Bronchial epithelial cell (primary cell): ENCODE measurements at regions not wholly inside any gene's neighbourhood (a gene's known extent, or its start where the extent isn't known, plus 50 kb on each side); places are given as distances from the start of the nearest gene placed in this dataset.
"Not testable (repeated sequence)": the region's sequence is repeated elsewhere in the genome, so short reads cannot be mapped to it uniquely, and the experiment has no call there.

Experiments
- DNase-seq: peaks from one replicate; pipeline ENCODE4 v3.0.0-alpha.2; 2010; ENCODE audit warnings: low read depth
- FAIRE-seq: peaks from 2 replicates; lab custom pipeline; 2011; peaks lifted over from hg19 to GRCh38; lab: Jason Lieb, UNC
- H3K27me3 ChIP-seq: 2 replicates; pipeline ENCODE4 v1.5.1; 2011; ENCODE audit warnings: low read length; ENCODE audit not compliant: control insufficient read depth, insufficient read depth
- H3K36me3 ChIP-seq: 2 replicates; pipeline ENCODE4 v1.5.1; 2011; ENCODE audit warnings: low read length; ENCODE audit not compliant: control insufficient read depth, insufficient read depth
- H3K4me3 ChIP-seq: 2 replicates; pipeline ENCODE4 v1.5.1; 2011; ENCODE audit warnings: mild to moderate bottlenecking, low read depth, low read length, control low read depth
- TF ChIP-seq, protein P1 (sequence below): IDR thresholded peaks from 2 replicates; pipeline ENCODE4 v1.5.1; 2011; ENCODE audit warnings: mild to moderate bottlenecking, moderate library complexity, low read length, control low read depth, inconsistent platforms; ENCODE audit not compliant: insufficient read depth, severe bottlenecking

DNA sequence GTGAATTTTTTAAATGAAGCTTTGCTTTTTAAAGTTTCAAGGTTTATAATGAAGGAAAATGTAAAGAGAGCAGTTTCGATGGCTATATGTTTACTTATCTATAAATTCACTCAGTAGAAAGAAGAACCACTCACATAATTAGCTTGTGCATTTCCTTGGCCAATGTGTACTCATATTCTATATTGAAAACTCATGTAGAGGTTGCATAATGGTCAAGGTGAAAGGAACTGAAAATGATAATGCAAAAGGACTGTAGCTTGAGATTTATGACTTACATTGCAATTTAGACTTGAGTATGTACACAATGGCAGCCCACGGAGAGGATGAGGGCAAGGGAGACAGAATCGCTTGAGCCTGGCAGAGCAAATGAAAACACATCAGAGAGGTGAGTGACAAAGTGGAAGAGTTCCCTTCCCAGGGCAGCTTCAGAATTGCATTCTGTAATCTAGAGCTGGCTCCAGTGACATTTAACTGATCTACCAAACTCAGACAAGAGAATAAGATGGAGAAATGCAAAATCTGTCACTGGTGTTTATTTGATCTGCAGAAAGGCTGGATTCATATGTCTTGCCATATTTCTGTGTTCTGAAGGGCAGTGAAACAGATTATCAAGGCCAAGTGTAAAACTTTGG lies 191.8 kb downstream of the TMEM200A start:
- no peak for FAIRE-seq
- no peaks in the 10 kb centered on the region for H3K36me3 ChIP-seq
- no peak overlapping the region for H3K4me3 ChIP-seq
- no peaks in the 10 kb centered on the region for H3K27me3 ChIP-seq
- TF ChIP-seq, protein P1, sequence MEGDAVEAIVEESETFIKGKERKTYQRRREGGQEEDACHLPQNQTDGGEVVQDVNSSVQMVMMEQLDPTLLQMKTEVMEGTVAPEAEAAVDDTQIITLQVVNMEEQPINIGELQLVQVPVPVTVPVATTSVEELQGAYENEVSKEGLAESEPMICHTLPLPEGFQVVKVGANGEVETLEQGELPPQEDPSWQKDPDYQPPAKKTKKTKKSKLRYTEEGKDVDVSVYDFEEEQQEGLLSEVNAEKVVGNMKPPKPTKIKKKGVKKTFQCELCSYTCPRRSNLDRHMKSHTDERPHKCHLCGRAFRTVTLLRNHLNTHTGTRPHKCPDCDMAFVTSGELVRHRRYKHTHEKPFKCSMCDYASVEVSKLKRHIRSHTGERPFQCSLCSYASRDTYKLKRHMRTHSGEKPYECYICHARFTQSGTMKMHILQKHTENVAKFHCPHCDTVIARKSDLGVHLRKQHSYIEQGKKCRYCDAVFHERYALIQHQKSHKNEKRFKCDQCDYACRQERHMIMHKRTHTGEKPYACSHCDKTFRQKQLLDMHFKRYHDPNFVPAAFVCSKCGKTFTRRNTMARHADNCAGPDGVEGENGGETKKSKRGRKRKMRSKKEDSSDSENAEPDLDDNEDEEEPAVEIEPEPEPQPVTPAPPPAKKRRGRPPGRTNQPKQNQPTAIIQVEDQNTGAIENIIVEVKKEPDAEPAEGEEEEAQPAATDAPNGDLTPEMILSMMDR = no peak
- DNase-seq = no peak

DNA sequence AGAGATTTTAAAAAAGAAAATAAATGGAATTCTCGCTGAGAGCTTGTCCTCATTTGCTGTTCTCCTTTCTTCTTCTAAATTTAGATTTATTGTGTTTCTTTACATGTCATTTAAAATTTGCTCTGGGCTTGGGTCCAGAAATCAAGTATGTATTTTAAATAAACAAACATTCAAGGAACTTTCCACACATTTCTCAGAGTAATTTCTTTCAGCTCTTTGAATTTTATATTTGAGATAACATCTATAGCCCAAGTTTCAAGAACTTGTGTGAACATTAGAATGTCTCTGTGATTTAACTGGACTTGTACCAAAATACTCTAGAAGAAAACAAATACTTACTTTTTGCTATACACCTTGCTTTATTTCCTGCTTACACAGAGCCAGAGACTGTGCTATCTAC lies 192.3 kb downstream of the TMEM200A start:
- TF ChIP-seq, protein P1 = no peak
- FAIRE-seq (no peak), DNase-seq (no peak)
- H3K27me3 ChIP-seq = no peaks in the 10 kb centered on the region
- H3K4me3 ChIP-seq = no peak overlapping the region
- H3K36me3 ChIP-seq = no peaks in the 10 kb centered on the region

DNA sequence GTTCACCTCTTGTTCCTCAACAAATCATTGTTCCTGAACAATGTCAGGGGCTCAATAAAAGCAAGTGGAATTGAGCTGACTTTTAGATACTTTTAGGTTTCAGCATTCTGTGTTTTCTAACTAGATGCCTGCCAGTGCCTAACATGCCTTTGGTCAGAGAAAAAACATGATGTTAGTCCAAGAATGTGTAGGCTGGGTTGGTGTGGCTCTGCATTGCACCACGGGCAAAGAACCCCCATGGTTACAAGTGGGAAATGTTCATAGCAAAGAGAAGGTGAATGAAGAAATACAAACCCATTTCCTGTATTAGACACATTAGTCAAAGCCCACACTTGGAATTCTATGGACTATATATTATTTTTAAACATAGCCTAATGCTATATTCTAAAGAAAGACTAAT lies 193.3 kb downstream of the TMEM200A start:
- FAIRE-seq (no peak), DNase-seq (no peak)
- H3K36me3 ChIP-seq = no peaks in the 10 kb centered on the region

DNA sequence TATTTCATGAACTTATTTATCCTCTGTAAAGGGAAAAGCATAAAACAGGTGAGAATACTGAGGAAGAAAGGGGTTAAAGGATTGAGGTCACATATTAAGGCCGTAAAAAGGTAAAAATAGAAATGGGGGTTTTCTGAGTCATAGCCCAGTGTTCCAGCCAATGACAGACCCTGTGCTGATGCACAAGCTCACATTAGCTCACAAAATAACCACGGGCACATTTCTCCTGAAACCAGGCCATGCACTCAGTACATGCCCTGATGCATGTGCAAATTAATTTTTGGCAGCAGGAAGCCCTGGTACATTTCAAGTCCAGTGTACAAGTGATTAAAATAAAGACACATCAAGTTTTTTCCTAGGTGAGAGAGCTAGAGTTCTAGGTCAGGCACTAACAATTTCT lies 194.4 kb downstream of the TMEM200A start:
- TF ChIP-seq, protein P1 = no peak
- Histone ChIP-seq H3K36me3 (no peaks in the 10 kb centered on the region), H3K27me3 (no peaks in the 10 kb centered on the region), H3K4me3 (no peak overlapping the region)
- FAIRE-seq (no peak), DNase-seq (no peak)

More for the DNA sequence above, 193.3 kb downstream of the TMEM200A start:
- no peak overlapping the region for H3K4me3 ChIP-seq
- TF ChIP-seq, protein P1 = no peak
- no peaks in the 10 kb centered on the region for H3K27me3 ChIP-seq

DNA sequence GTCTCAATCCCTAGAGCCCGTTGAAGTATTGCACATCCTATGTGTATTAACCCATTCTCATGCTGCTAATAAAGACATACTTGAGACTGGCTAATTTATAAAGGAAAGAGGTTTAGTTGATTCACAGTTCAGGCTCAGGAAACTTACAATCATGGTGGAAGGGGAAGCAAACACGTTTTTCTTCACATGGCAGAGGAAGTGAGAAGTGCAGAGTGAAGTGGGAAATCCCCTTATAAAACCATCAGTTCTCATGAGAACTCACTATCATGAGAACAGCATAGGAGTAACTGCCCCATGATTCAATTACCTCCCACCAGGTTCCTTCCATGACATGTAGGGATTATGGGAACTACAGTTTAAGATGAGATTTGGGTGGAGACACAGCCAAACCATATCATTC lies 195.3 kb downstream of the TMEM200A start:
- not testable (repeated sequence) for FAIRE-seq, DNase-seq, H3K36me3 ChIP-seq, H3K4me3 ChIP-seq, H3K27me3 ChIP-seq

DNA sequence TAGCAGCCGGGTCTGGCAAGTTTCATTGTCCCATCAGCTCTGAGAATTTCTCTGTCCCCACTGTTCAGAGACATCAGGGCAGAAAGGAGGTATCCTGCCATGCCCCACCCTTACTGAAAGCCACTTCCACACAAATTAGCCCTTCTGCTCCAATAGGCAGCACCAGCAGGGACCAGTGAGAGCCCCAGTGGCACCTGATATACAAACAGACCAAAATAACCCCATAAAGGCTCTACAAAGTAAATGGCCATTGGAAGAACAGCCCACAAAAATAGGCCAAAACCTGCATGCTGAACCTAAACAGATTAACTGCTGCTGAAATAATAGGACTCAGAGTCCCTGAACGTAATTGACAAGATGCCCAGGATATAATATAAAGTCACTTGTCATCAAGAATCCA lies 199.9 kb downstream of the TMEM200A start:
- TF ChIP-seq, protein P1 = no peak
- Histone ChIP-seq H3K36me3 (no peaks in the 10 kb centered on the region), H3K27me3 (no peaks in the 10 kb centered on the region), H3K4me3 (no peak overlapping the region)
- FAIRE-seq = no peak
- no peak for DNase-seq
